GM12878 (cell line): ENCODE measurements at regions not wholly inside any gene's neighbourhood (a gene's known extent, or its start where the extent isn't known, plus 50 kb on each side); places are given as distances from the start of the nearest gene placed in this dataset.

Source experiments
- BACH1 ChIP-seq: fragments of 450-650 bp; IDR thresholded peaks from 2 replicates; pipeline ENCODE4 v1.6.1; 2017; ENCODE audit warnings: mild to moderate bottlenecking, borderline replicate concordance
- BRCA1 ChIP-seq: IDR thresholded peaks from 2 replicates; pipeline ENCODE4 v1.6.1; 2011; ENCODE audit warnings: low read depth, low read length, improper control_type of control experiment
- RAD21 ChIP-seq: IDR thresholded peaks from 2 replicates; pipeline ENCODE4 v1.6.1; 2011; ENCODE audit warnings: mild to moderate bottlenecking, low read depth, low read length, moderate library complexity; ENCODE audit not compliant: insufficient read depth
- SIN3A ChIP-seq: IDR thresholded peaks from 2 replicates; pipeline ENCODE4 v1.6.1; 2012; ENCODE audit warnings: low read depth, low read length, improper control_type of control experiment
- SMAD1 ChIP-seq: fragments of 450-650 bp; IDR thresholded peaks from 2 replicates; pipeline ENCODE4 v1.6.1; 2018; ENCODE audit warnings: mild to moderate bottlenecking, low read depth; ENCODE audit not compliant: partially characterized antibody
- SMAD5 ChIP-seq: IDR thresholded peaks from 2 replicates; pipeline ENCODE4 v1.6.1; 2016; ENCODE audit warnings: antibody characterized with exemption, low read depth
- SMC3 ChIP-seq: IDR thresholded peaks from 2 replicates; pipeline ENCODE4 v1.6.1; 2011; ENCODE audit warnings: low read length, improper control_type of control experiment, borderline replicate concordance
- ZSCAN29 ChIP-seq: fragments of 450-650 bp; IDR thresholded peaks from 2 replicates; pipeline ENCODE4 v1.6.1; 2017; ENCODE audit warnings: mild to moderate bottlenecking, moderate library complexity
- ZZZ3 ChIP-seq: IDR thresholded peaks from 2 replicates; pipeline ENCODE4 v1.6.1; 2011; ENCODE audit warnings: low read depth; ENCODE audit not compliant: control insufficient read depth, insufficient read length
- TF ChIP-seq, protein P1 (sequence below), 3 experiments: IDR thresholded peaks in 2 of 3; conservative IDR thresholded peaks in 1 of 3; 2 replicates each; pipeline ENCODE4 v1.5.1; 2011; ENCODE audit warnings: low read depth in 3 of 3, low read length in 3 of 3, mild to moderate bottlenecking in 3 of 3, control low read depth in 2 of 3, moderate library complexity in 2 of 3, inconsistent platforms in 1 of 3, mixed read lengths in 1 of 3; ENCODE audit not compliant: control insufficient read depth in 2 of 3, insufficient read depth in 1 of 3; ENCODE audit errors: extremely low read depth in 1 of 3

DNA sequence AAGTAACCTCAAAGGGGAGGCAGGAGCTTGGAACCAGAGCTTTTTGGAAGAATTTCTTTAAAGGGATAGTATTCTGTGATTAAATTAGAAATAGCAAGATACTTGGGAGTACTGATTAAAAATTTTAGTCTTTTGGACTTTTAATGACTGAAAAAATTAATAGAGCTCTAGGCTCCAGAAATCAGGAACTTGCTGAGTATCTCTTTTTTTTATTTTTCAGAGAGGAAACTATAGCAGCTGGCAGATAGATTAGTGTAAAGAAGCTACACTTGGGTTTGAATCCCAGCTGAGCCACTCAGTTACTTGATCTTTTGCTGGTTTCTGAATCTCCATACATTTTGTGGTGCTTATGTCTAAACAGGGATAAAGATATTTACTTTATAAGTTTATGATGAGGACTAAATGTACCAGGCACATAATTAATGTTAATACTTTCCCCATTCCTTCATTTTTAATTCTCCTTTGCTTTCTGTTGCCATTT, 94.2 kb upstream of the TNC start:
- TF ChIP-seq ZSCAN29 (no peak), SMAD5 (no peak), SMAD1 (no peak), RAD21 (no peak), SMC3 (no peak), SIN3A (no peak), BACH1 (no peak), ZZZ3 (no peak), BRCA1 (no peak)
- TF ChIP-seq, protein P1, sequence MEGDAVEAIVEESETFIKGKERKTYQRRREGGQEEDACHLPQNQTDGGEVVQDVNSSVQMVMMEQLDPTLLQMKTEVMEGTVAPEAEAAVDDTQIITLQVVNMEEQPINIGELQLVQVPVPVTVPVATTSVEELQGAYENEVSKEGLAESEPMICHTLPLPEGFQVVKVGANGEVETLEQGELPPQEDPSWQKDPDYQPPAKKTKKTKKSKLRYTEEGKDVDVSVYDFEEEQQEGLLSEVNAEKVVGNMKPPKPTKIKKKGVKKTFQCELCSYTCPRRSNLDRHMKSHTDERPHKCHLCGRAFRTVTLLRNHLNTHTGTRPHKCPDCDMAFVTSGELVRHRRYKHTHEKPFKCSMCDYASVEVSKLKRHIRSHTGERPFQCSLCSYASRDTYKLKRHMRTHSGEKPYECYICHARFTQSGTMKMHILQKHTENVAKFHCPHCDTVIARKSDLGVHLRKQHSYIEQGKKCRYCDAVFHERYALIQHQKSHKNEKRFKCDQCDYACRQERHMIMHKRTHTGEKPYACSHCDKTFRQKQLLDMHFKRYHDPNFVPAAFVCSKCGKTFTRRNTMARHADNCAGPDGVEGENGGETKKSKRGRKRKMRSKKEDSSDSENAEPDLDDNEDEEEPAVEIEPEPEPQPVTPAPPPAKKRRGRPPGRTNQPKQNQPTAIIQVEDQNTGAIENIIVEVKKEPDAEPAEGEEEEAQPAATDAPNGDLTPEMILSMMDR (IDR thresholded peaks at IDR 0.05 in 2 of 3, conservative IDR thresholded peaks at IDR 0.05 in 1 of 3; ENCODE audit: control insufficient read depth in 2 of 3, extremely low read depth in 1 of 3, insufficient read depth in 1 of 3, low read depth in 3 of 3, low read length in 3 of 3), result no peak
